ENCODE measurements at regions not wholly inside any gene's neighbourhood (a gene's known extent, or its start where the extent isn't known, plus 50 kb on each side); places are given as distances from the start of the nearest gene placed in this dataset.

- TF ChIP-seq EP300 (IDR thresholded peaks at IDR 0.05) (no peak), POLR2A (IDR thresholded peaks at IDR 0.05) (no peak), CTCF (IDR thresholded peaks at IDR 0.05) (no peak)
- Histone ChIP-seq H3K4me3 (no peak overlapping the region), H3K9me3 (no peaks in the 10 kb centered on the region), H3K36me3 (no peaks in the 10 kb centered on the region), H3K4me1 (peaks cover 0 to 10% (median 0%) of the 10 kb centered on the region in 4 donors), H3K27me3 (no peaks in the 10 kb centered on the region), H3K27ac (no peak overlapping the region)
- 56% methylated on average over 5 of the region's 5 CpGs for WGBS, 2 donors
- no peak for DNase-seq (ENCODE audit: low spot score in 2 of 2)
Observed at GRCh38 chr21:18155508-18156193, 89.0 kb upstream of the CHODL start.

- H3K4me1 ChIP-seq, result peaks cover 0 to 10% (median 0%) of the 10 kb centered on the region in 4 donors
- no peak for TF ChIP-seq EP300 (IDR thresholded peaks at IDR 0.05)
- TF ChIP-seq POLR2A (IDR thresholded peaks at IDR 0.05), result no peak
- no peak for TF ChIP-seq CTCF (IDR thresholded peaks at IDR 0.05)
- no peaks in the 10 kb centered on the region for H3K36me3 ChIP-seq
- H3K27me3 ChIP-seq, result no peaks in the 10 kb centered on the region
- DNase-seq (ENCODE audit: low spot score in 2 of 2), result no peak
- no peak overlapping the region for H3K4me3 ChIP-seq
- no peak overlapping the region for H3K27ac ChIP-seq
- H3K9me3 ChIP-seq, result no peaks in the 10 kb centered on the region
- WGBS, 2 donors, result 77 to 78% methylated on average over 2 of the region's 2 CpGs
Observed at GRCh38 chr21:18153063-18153462, 91.6 kb upstream of the CHODL start.

- TF ChIP-seq EP300 (IDR thresholded peaks at IDR 0.05) (no peak), POLR2A (IDR thresholded peaks at IDR 0.05) (no peak), CTCF (IDR thresholded peaks at IDR 0.05) (no peak)
- 80 to 86% methylated on average over 2 of the region's 2 CpGs for WGBS, 2 donors
- no peaks in the 10 kb centered on the region for H3K27me3 ChIP-seq
Observed at GRCh38 chr21:18152371-18152770, 92.3 kb upstream of the CHODL start.

GRCh38 chr21:18151046-18151445 is 93.6 kb upstream of the CHODL start:
- Histone ChIP-seq H3K27me3 (no peaks in the 10 kb centered on the region), H3K27ac (no peak overlapping the region), H3K4me3 (no peak overlapping the region), H3K9me3 (no peaks in the 10 kb centered on the region), H3K4me1 (peaks cover 0 to 5% (median 0%) of the 10 kb centered on the region in 4 donors), H3K36me3 (no peaks in the 10 kb centered on the region)
- TF ChIP-seq POLR2A (IDR thresholded peaks at IDR 0.05) (no peak), CTCF (IDR thresholded peaks at IDR 0.05) (no peak), EP300 (IDR thresholded peaks at IDR 0.05) (no peak)
- WGBS, 2 donors, result 96 to 99% methylated on average over 5 of the region's 5 CpGs
- no peak for DNase-seq (ENCODE audit: low spot score in 2 of 2)

More at GRCh38 chr21:18152371-18152770, 92.3 kb upstream of the CHODL start:
- Histone ChIP-seq H3K4me1 (peaks cover 0 to 8% (median 0%) of the 10 kb centered on the region in 4 donors), H3K4me3 (no peak overlapping the region), H3K36me3 (no peaks in the 10 kb centered on the region), H3K9me3 (no peaks in the 10 kb centered on the region), H3K27ac (no peak overlapping the region)
- no peak for DNase-seq (ENCODE audit: low spot score in 2 of 2)

GRCh38 chr21:18148401-18148800 is 96.2 kb upstream of the CHODL start:
- Histone ChIP-seq H3K4me1 (no peaks in the 10 kb centered on the region), H3K27me3 (no peaks in the 10 kb centered on the region), H3K4me3 (no peak overlapping the region), H3K27ac (no peak overlapping the region), H3K9me3 (no peaks in the 10 kb centered on the region), H3K36me3 (no peaks in the 10 kb centered on the region)
- DNase-seq (ENCODE audit: low spot score in 2 of 2), result no peak
- no peak for TF ChIP-seq POLR2A (IDR thresholded peaks at IDR 0.05)
- no peak for TF ChIP-seq EP300 (IDR thresholded peaks at IDR 0.05)
- no peak for TF ChIP-seq CTCF (IDR thresholded peaks at IDR 0.05)
